GM12878 (cell line): ENCODE measurements at regions not wholly inside any gene's neighbourhood (a gene's known extent, or its start where the extent isn't known, plus 50 kb on each side); places are given as distances from the start of the nearest gene placed in this dataset.

Source experiments
- ATAC-seq: fragments of 200-7000 bp; cut with Tn5 transposase; 3 replicates; pipeline ENCODE4 v1.9.1; 2020; ENCODE audit warnings: mild to moderate bottlenecking, moderate library complexity
- BruUV-seq: library from RNA; stranded (reverse); fragments of 400-500 nt; replicated peaks from 2 replicates; lab custom pipeline; 2021; lab: Mats Ljungman, UMichigan
- CTCF ChIA-PET: fragments of 300-600 bp; sonication (Branson Sonifier 250); formaldehyde crosslinking; extraction: SDS; loops from one replicate; lab custom pipeline; 2021; ENCODE audit warnings: inconsistent platforms; lab: Yijun Ruan, JAX
- POLR2A ChIA-PET: fragments of 350-600 bp; formaldehyde crosslinking; extraction: SDS; loops from one replicate; lab custom pipeline; 2021; ENCODE audit warnings: inconsistent platforms; lab: Charles Lee
- RAD21 ChIA-PET: fragments of 300-600 bp; sonication (Branson Sonifier 250); formaldehyde crosslinking; loops from one replicate; lab custom pipeline; 2023; ENCODE audit warnings: antibody characterized with exemption; ENCODE audit not compliant: unreplicated experiment; lab: Charles Lee
- SMC1A ChIA-PET: fragments of 300-600 bp; sonication (Branson Sonifier 250); formaldehyde crosslinking; loops from one replicate; lab custom pipeline; 2023; ENCODE audit not compliant: unreplicated experiment, uncharacterized antibody; lab: Charles Lee
- DNase-seq: peaks from one replicate; pipeline ENCODE4 v3.0.0-alpha.2; 2011; ENCODE audit warnings: low read depth, low spot score
- FAIRE-seq: peaks from 3 replicates; lab custom pipeline; 2011; peaks lifted over from hg19 to GRCh38; lab: Jason Lieb, UNC
- H2AFZ ChIP-seq: 2 replicates; pipeline ENCODE4 v1.6.0; 2011; ENCODE audit warnings: low read depth, low read length, control low read depth; ENCODE audit not compliant: control insufficient read depth
- H3K27ac ChIP-seq: 2 replicates; pipeline ENCODE4 v1.5.1; 2011; ENCODE audit warnings: control low read depth; ENCODE audit not compliant: control insufficient read depth, insufficient read depth
- H3K27me3 ChIP-seq, 2 experiments: replicated peaks in 1 of 2; 2 replicates each; pipeline versions ENCODE4 v1.6.0 to v1.6.1; 2011; ENCODE audit warnings: low read length in 1 of 2; ENCODE audit not compliant: control insufficient read depth in 2 of 2, insufficient read depth in 2 of 2
- H3K36me3 ChIP-seq, 2 experiments: 2 replicates each; pipeline ENCODE4 v1.5.1; 2011; ENCODE audit warnings: low read length in 1 of 2; ENCODE audit not compliant: control insufficient read depth in 2 of 2, insufficient read depth in 2 of 2
- H3K4me1 ChIP-seq: 2 replicates; pipeline ENCODE4 v1.6.1; 2011; ENCODE audit warnings: mild to moderate bottlenecking, low read length, moderate library complexity, mixed read lengths; ENCODE audit not compliant: control insufficient read depth, insufficient read depth
- H3K4me2 ChIP-seq: 2 replicates; pipeline ENCODE4 v1.6.0; 2011; ENCODE audit warnings: control low read depth; ENCODE audit not compliant: control insufficient read depth, insufficient read depth
- H3K4me3 ChIP-seq: fragments of 200-600 bp; sonication (generic); 2 replicates; pipeline ENCODE4 v1.5.1; 2016
- H3K79me2 ChIP-seq: 2 replicates; pipeline ENCODE4 v1.6.0; 2011; ENCODE audit warnings: low read length; ENCODE audit not compliant: control insufficient read depth, insufficient read depth
- H3K9ac ChIP-seq: 2 replicates; pipeline ENCODE4 v1.8.0; 2011; ENCODE audit warnings: low read length, control low read depth, mixed read lengths; ENCODE audit not compliant: control insufficient read depth, insufficient read depth
- H3K9me3 ChIP-seq: replicated peaks from 3 replicates; pipeline ENCODE4 v1.5.1; 2011; ENCODE audit warnings: mild to moderate bottlenecking, low read length; ENCODE audit not compliant: control insufficient read depth, insufficient read depth
- H4K20me1 ChIP-seq: 2 replicates; pipeline ENCODE4 v1.6.0; 2011; ENCODE audit not compliant: control insufficient read depth, insufficient read depth
- CHD1 ChIP-seq: IDR thresholded peaks from 2 replicates; pipeline ENCODE4 v1.6.1; 2012; ENCODE audit warnings: low read depth, low read length, improper control_type of control experiment
- EGR1 ChIP-seq, 2 experiments: IDR thresholded peaks; 1 replicate in 1 of 2; 2 replicates in 1 of 2; pipeline ENCODE4 v1.6.1; 2011 to 2012; ENCODE audit warnings: low read depth in 2 of 2, low read length in 2 of 2, borderline replicate concordance in 1 of 2, mild to moderate bottlenecking in 1 of 2, moderate library complexity in 1 of 2
- JUNB ChIP-seq: IDR thresholded peaks from 2 replicates; pipeline ENCODE4 v1.6.1; 2016; ENCODE audit warnings: antibody characterized with exemption, mild to moderate bottlenecking
- KDM1A ChIP-seq: fragments of 200-600 bp; sonication (generic); IDR thresholded peaks from 2 replicates; pipeline ENCODE4 v1.6.1; 2016; ENCODE audit warnings: borderline replicate concordance
- NR2C2 ChIP-seq: IDR thresholded peaks from 2 replicates; pipeline ENCODE4 v1.6.1; 2011; ENCODE audit warnings: borderline replicate concordance, low read depth; ENCODE audit not compliant: control insufficient read depth, insufficient read length
- PAX5 ChIP-seq: IDR thresholded peaks from 2 replicates; pipeline ENCODE4 v1.6.1; 2011; ENCODE audit warnings: low read depth, low read length, borderline replicate concordance
- SMAD5 ChIP-seq: IDR thresholded peaks from 2 replicates; pipeline ENCODE4 v1.6.1; 2016; ENCODE audit warnings: antibody characterized with exemption, low read depth
- SPI1 ChIP-seq: IDR thresholded peaks from 2 replicates; pipeline ENCODE4 v1.6.1; 2011; ENCODE audit warnings: low read depth, mild to moderate bottlenecking, low read length, moderate library complexity, borderline replicate concordance; ENCODE audit not compliant: insufficient read depth
- SRF ChIP-seq, 2 experiments: IDR thresholded peaks; 2 replicates each; pipeline ENCODE4 v1.6.1; 2011; ENCODE audit warnings: low read depth in 2 of 2, low read length in 2 of 2, mild to moderate bottlenecking in 1 of 2, moderate library complexity in 1 of 2
- TBL1XR1 ChIP-seq: IDR thresholded peaks from 2 replicates; pipeline ENCODE4 v1.6.1; 2012; ENCODE audit warnings: low read depth, low read length, improper control_type of control experiment
- YY1 ChIP-seq: IDR thresholded peaks from 2 replicates; pipeline ENCODE4 v1.6.1; 2011; ENCODE audit warnings: low read depth, mild to moderate bottlenecking, low read length
- WGBS: methylation state at CpG from one replicate; pipeline ENCODE4 v1.1.6; 2016; ENCODE audit warnings: low lambda C conversion rate; ENCODE audit not compliant: insufficient replicate concordance, insufficient coverage; ENCODE audit errors: missing lambda C conversion rate; 5-methylcytosine and 5-hydroxymethylcytosine counted together
- in situ Hi-C: fragments of 300-500 bp; cut with MboI; formaldehyde crosslinking; loops from 9 replicates; pipeline ENCODE4 v1.14.3; 2018; ENCODE audit warnings: mixed read lengths
- intact Hi-C: fragments of 100-400 bp; cut with micrococcal nuclease; formaldehyde crosslinking; loops from one replicate; pipeline ENCODE4 v1.14.2; 2022; ENCODE audit not compliant: unreplicated experiment
- TF ChIP-seq, protein P1 (sequence below): IDR thresholded peaks from 2 replicates; pipeline ENCODE4 v1.6.1; 2011; ENCODE audit warnings: low read depth, low read length, improper control_type of control experiment, borderline replicate concordance
- TF ChIP-seq, protein P2 (sequence below): fragments of 450-650 bp; IDR thresholded peaks from 2 replicates; pipeline ENCODE4 v1.6.1; 2017; ENCODE audit warnings: mild to moderate bottlenecking, moderate library complexity

DNA sequence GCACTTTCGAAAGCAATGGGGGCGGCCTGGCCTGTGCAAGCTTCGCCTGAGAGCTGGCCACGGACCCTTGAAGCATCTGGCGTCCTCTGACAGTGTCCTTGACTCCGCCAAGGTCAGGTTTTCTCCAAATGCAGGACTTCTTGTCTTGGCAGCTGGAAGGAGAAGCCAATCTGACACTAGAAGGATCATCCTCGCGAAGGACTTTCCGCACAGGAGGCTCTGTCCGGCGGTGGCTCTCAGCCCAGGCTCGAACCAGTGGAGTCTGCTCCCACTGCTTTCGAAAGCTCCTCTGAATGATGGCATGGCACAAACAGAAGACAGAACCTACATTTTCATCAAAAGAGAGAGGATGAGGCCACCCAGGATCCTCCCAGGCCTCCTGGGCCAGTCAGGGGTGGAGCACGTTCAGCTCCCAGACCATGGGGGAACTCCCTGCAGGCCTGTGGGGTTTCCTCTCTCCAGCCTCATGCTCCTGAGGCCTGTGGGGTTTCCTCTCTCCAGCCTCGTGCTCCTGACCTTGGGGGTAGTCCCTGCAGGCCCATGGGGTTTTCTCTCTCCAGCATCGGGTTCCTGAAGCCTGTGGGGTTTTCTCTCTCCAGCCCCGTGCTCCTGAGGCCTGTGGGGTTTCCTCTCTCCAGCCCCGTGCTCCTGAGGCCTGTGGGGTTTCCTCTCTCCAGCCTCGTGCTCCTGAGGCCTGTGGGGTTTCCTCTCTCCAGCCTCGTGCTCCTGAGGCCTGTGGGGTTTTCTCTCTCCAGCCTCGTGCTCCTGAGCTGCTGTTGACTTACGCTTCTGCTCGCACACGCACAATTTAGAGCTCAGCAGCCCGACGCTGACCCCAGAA is 396.5 kb upstream of the SALL3 start:
- CTCF ChIA-PET = no interaction called here
- Histone ChIP-seq H3K79me2 (no peaks in the 10 kb centered on the region), H3K36me3 (no peaks in the 10 kb centered on the region), H3K9me3 (peaks cover 2% of the 10 kb centered on the region; the same call in 1 of the 3 replicates), H4K20me1 (no peaks in the 10 kb centered on the region), H2AFZ (no peak overlapping the region), H3K4me2 (no peak overlapping the region), H3K4me1 (no peaks in the 10 kb centered on the region), H3K9ac (no peak overlapping the region), H3K27ac (no peak overlapping the region), H3K4me3 (no peak overlapping the region), H3K27me3 (no peaks in the 10 kb centered on the region)
- ATAC-seq (no peak), FAIRE-seq (no peak), DNase-seq (no peak)
- BruUV-seq = no TSS peak
- POLR2A ChIA-PET = no interaction called here
- RAD21 ChIA-PET = no interaction called here
- intact Hi-C loops (no loop called here), in situ Hi-C loops (loop anchor here (10.0 kb wide), 1 partner anchor 62 kb away; no protein-coding TSS in a partner anchor)
- 35% methylated on average over 24 of the region's 26 CpGs for WGBS
- SMC1A ChIA-PET = no interaction called here
- no peak for TF ChIP-seq EGR1 (IDR thresholded peaks at IDR 0.05; ENCODE audit: borderline replicate concordance in 1 of 2, low read depth in 2 of 2, low read length in 2 of 2)
- TF ChIP-seq YY1 = no peak
- TF ChIP-seq, protein P1, sequence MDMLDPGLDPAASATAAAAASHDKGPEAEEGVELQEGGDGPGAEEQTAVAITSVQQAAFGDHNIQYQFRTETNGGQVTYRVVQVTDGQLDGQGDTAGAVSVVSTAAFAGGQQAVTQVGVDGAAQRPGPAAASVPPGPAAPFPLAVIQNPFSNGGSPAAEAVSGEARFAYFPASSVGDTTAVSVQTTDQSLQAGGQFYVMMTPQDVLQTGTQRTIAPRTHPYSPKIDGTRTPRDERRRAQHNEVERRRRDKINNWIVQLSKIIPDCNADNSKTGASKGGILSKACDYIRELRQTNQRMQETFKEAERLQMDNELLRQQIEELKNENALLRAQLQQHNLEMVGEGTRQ = no peak
- no peak for TF ChIP-seq TBL1XR1
- TF ChIP-seq JUNB = no peak
- TF ChIP-seq PAX5 = no peak
- TF ChIP-seq SPI1 = no peak
- TF ChIP-seq KDM1A = no peak
- TF ChIP-seq NR2C2 = no peak
- no peak for TF ChIP-seq SMAD5
- no peak for TF ChIP-seq CHD1
- no peak for TF ChIP-seq SRF (IDR thresholded peaks at IDR 0.05; ENCODE audit: low read depth in 2 of 2, low read length in 2 of 2)
- TF ChIP-seq, protein P2, sequence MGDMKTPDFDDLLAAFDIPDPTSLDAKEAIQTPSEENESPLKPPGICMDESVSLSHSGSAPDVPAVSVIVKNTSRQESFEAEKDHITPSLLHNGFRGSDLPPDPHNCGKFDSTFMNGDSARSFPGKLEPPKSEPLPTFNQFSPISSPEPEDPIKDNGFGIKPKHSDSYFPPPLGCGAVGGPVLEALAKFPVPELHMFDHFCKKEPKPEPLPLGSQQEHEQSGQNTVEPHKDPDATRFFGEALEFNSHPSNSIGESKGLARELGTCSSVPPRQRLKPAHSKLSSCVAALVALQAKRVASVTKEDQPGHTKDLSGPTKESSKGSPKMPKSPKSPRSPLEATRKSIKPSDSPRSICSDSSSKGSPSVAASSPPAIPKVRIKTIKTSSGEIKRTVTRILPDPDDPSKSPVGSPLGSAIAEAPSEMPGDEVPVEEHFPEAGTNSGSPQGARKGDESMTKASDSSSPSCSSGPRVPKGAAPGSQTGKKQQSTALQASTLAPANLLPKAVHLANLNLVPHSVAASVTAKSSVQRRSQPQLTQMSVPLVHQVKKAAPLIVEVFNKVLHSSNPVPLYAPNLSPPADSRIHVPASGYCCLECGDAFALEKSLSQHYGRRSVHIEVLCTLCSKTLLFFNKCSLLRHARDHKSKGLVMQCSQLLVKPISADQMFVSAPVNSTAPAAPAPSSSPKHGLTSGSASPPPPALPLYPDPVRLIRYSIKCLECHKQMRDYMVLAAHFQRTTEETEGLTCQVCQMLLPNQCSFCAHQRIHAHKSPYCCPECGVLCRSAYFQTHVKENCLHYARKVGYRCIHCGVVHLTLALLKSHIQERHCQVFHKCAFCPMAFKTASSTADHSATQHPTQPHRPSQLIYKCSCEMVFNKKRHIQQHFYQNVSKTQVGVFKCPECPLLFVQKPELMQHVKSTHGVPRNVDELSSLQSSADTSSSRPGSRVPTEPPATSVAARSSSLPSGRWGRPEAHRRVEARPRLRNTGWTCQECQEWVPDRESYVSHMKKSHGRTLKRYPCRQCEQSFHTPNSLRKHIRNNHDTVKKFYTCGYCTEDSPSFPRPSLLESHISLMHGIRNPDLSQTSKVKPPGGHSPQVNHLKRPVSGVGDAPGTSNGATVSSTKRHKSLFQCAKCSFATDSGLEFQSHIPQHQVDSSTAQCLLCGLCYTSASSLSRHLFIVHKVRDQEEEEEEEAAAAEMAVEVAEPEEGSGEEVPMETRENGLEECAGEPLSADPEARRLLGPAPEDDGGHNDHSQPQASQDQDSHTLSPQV = no peak
